SK-N-SH (cell line): ENCODE measurements at regions not wholly inside any gene's neighbourhood (a gene's known extent, or its start where the extent isn't known, plus 50 kb on each side); places are given as distances from the start of the nearest gene placed in this dataset.

Source experiments
- CHD2 ChIP-seq: fragments of 150-350 bp; IDR thresholded peaks from 2 replicates; pipeline ENCODE4 v1.6.1; 2018; ENCODE audit warnings: low read length; ENCODE audit not compliant: partially characterized antibody
- CTCF ChIP-seq: fragments of 200-600 bp; sonication (generic); IDR thresholded peaks from 2 replicates; pipeline ENCODE4 v1.6.1; 2017; ENCODE audit warnings: antibody characterized with exemption, mild to moderate bottlenecking, moderate library complexity
- GATA2 ChIP-seq: sonication (generic); formaldehyde crosslinking; IDR thresholded peaks from 2 replicates; pipeline ENCODE4 v1.5.0; 2020; ENCODE audit warnings: mild to moderate bottlenecking, missing genetic modification reagents
- MAX ChIP-seq: IDR thresholded peaks from 2 replicates; pipeline ENCODE4 v1.4.0; 2012; ENCODE audit warnings: low read depth
- RCOR1 ChIP-seq: fragments of 150-350 bp; IDR thresholded peaks from 2 replicates; pipeline ENCODE4 v1.6.1; 2017; ENCODE audit warnings: antibody characterized with exemption, low read length
- REST ChIP-seq: IDR thresholded peaks from 2 replicates; pipeline ENCODE4 v1.6.1; 2012; ENCODE audit warnings: mild to moderate bottlenecking, low read depth, low read length, moderate library complexity
- SIN3A ChIP-seq: IDR thresholded peaks from 2 replicates; pipeline ENCODE4 v1.6.1; 2012; ENCODE audit warnings: low read depth, mild to moderate bottlenecking, low read length, moderate library complexity, borderline replicate concordance
- TAF1 ChIP-seq: IDR thresholded peaks from 2 replicates; pipeline ENCODE4 v1.6.1; 2012; ENCODE audit warnings: low read depth, mild to moderate bottlenecking, low read length, moderate library complexity, borderline replicate concordance
- ZBTB33 ChIP-seq: IDR thresholded peaks from 2 replicates; pipeline ENCODE4 v1.4.0; 2012; ENCODE audit warnings: low read depth, borderline replicate concordance

GRCh38 chr4:127400276-127400675 lies 232.5 kb upstream of the INTU start:
- TF ChIP-seq SIN3A (no peak), CTCF (no peak), RCOR1 (no peak), GATA2 (no peak), TAF1 (no peak), CHD2 (no peak), MAX (no peak), ZBTB33 (no peak), REST (no peak)
